Stimulated activated CD8-positive, alpha-beta memory T cell treated with anti-CD3 and anti-CD28 coated beads, Interleukin-7, amount 100 ng/mL, for 1 hour (primary cell): ENCODE measurements at regions not wholly inside any gene's neighbourhood (a gene's known extent, or its start where the extent isn't known, plus 50 kb on each side); places are given as distances from the start of the nearest gene placed in this dataset.

Experiments used
- DNase-seq, 2 donors: peaks; one replicate each; pipeline ENCODE4 v3.0.0-alpha.2; 2020; ENCODE audit warnings: low read depth in 2 of 2

DNA sequence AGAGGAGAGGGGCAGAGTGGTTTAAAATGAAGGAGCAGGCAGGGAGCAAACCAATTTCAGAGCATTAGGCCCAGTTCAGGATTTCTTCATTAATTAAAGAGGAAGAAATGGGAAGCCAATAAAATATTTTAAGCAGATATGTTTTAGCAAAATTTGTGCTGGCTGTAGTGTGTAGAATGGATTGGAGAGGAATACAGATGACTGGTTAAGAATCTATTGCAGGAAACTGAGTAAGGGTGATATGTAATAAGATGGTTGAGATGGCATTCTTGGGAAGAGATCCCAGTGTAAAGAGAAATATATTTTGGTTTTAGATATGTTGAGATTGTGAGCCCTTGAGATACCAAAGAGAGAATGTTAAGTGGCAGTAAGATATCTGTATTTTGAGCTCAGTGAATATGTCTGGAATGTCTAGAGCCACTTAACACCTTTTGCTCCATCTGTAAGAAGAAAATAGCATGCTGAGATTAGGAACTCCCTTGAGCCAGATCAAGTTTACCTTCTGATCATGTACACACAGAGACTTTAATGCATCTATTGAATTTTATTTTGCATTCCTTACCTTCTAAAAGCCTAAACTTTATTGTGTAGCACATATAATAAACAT is 79.5 kb upstream of the SLC27A6 start:
- no peak for DNase-seq

DNA sequence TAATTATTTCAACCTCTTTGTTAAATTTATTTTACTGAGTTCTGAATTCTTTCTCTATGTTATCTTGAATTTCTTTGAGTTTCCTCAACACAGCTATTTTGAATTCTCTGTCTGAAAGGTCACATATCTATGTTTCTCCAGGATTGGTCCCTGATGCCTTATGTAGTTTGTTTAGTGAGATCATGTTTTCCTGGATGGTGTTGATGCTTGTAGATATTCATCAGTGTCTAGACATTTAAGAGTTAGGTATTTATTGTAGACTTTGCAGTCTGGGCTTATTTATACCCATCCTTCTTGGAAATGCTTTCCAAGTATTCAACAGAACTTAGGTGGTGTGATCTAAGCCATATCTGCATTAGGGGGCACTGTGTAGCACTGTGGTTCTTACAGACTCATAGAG is 70.2 kb upstream of the SLC27A6 start:
- DNase-seq, result no peak

DNA sequence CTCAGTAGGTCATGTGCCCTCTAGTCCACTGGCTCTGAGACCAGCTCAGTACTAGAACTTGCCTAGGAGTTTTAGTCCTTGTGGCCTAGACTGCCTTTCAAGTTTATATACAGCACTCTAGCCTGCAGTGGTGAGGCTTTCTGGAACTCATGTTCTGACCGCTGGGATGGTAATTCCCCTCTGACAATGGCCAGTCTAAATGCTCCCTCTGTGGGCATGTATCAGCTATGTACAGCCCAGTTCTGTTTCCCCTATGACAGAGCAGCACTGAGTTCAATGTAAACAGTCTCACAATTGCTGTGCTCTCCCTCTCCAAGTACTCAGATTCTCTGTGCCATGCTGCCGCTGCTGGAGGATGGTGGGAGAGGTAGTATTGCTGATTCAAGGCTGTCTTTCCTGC is 68.6 kb upstream of the SLC27A6 start:
- no peak for DNase-seq

- DNase-seq, result no peak
Observed at GRCh38 chr5:128903550-128903949, 61.7 kb upstream of the SLC27A6 start.

- no peak for DNase-seq
Observed at GRCh38 chr5:128904805-128905567, 60.3 kb upstream of the SLC27A6 start.

GRCh38 chr5:128905568-128906110 is 59.6 kb upstream of the SLC27A6 start:
- no peak for DNase-seq

DNA sequence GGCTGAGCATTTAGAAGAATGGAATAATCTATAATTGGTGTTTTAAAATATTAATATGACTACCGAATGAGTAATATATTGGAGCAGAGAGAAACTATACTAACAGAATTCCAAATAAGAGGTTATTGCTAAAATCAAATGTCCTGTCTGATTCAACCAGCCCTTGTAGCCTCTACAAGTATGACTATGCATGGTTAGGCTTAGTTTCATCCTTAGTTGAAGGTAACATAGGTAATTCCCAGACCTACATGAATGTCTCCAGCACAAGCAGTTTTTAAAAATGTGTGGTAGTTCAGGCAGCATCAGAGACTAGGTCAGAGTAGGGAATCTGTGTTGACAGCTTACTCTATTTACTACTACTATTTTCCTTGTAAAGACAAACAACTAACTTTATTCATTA is 51.7 kb upstream of the SLC27A6 start:
- no peak for DNase-seq
